ENCODE measurements at regions not wholly inside any gene's neighbourhood (a gene's known extent, or its start where the extent isn't known, plus 50 kb on each side); places are given as distances from the start of the nearest gene placed in this dataset.

GRCh38 chr7:79547132-79547531 is 93.7 kb upstream of the MAGI2 start (continued):
- TF ChIP-seq, protein P1, sequence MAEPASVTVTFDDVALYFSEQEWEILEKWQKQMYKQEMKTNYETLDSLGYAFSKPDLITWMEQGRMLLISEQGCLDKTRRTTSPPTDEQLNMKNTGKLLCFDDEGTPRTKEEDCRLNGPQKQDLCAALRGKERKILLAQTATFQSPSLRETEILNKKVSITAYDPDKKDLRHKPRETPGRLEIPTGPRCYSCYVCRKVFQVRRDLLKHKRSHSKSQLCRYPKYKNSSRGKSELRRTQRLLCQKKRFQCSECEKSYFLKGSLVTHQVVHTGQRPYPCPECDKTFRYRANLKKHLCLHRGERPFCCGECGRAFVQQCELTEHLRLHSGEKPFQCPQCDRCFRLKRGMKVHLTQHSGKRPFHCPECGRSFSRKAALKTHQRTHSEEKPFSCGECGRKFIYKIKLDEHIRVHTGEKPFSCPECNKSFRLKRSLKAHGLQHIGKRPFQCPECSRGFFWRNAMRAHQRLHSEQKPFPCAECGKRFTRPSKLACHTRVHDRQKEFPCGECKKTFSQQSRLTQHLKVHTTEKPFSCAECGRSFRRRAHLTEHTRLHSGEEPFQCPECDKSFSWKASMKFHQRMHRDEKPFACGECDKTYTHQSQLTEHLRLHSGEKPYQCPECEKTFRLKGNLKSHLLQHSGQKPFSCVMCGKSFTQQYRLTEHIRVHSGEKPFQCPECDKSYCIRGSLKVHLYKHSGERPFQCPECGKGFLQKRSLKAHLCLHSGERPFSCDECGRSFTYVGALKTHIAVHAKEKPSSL (CRISPR knock-in tag; conservative IDR thresholded peaks at IDR 0.05): no peak
- TF ChIP-seq SOX15 (CRISPR knock-in tag; IDR thresholded peaks at IDR 0.05): no peak
- no peak for TF ChIP-seq PRDM15 (CRISPR knock-in tag; IDR thresholded peaks at IDR 0.05)
- TF ChIP-seq, protein P2, sequence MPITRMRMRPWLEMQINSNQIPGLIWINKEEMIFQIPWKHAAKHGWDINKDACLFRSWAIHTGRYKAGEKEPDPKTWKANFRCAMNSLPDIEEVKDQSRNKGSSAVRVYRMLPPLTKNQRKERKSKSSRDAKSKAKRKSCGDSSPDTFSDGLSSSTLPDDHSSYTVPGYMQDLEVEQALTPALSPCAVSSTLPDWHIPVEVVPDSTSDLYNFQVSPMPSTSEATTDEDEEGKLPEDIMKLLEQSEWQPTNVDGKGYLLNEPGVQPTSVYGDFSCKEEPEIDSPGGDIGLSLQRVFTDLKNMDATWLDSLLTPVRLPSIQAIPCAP (CRISPR knock-in tag; IDR thresholded peaks at IDR 0.05): no peak
- TF ChIP-seq, protein P3, sequence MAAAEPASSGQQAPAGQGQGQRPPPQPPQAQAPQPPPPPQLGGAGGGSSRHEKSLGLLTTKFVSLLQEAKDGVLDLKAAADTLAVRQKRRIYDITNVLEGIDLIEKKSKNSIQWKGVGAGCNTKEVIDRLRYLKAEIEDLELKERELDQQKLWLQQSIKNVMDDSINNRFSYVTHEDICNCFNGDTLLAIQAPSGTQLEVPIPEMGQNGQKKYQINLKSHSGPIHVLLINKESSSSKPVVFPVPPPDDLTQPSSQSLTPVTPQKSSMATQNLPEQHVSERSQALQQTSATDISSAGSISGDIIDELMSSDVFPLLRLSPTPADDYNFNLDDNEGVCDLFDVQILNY (CRISPR knock-in tag; IDR thresholded peaks at IDR 0.05): no peak
- no peak for TF ChIP-seq FOXK1 (CRISPR knock-in tag; IDR thresholded peaks at IDR 0.05)
- no peak for TF ChIP-seq CDX4 (CRISPR knock-in tag; IDR thresholded peaks at IDR 0.05; ENCODE audit: borderline replicate concordance)
- TF ChIP-seq PREB (CRISPR knock-in tag; IDR thresholded peaks at IDR 0.05; ENCODE audit: borderline replicate concordance): no peak
- no peak for TF ChIP-seq JAZF1 (CRISPR knock-in tag; IDR thresholded peaks at IDR 0.05)
- no peak for TF ChIP-seq JUN (CRISPR knock-in tag; IDR thresholded peaks at IDR 0.05)
- no peak for TF ChIP-seq ZNF671 (CRISPR knock-in tag; IDR thresholded peaks at IDR 0.05)
- no peak for TF ChIP-seq ZNF121 (CRISPR knock-in tag; IDR thresholded peaks at IDR 0.05)

GRCh38 chr7:79540592-79540991 is 87.1 kb upstream of the MAGI2 start:
- ChIA-PET POLR2A (no interaction called here), CTCF (no interaction called here)
- Mint-ChIP-seq H3K27me3 (ENCODE audit: low read depth) (no peaks in the 10 kb centered on the region), H3K9me3 (peaks cover 6% of the 10 kb centered on the region), H3K4me3 (no peak overlapping the region), H3K27ac (no peak overlapping the region), H3K36me3 (no peaks in the 10 kb centered on the region), H3K4me1 (peaks cover 8% of the 10 kb centered on the region)
- TF ChIP-seq PRRX2 (CRISPR knock-in tag; IDR thresholded peaks at IDR 0.05) (no peak), PREB (CRISPR knock-in tag; IDR thresholded peaks at IDR 0.05; ENCODE audit: borderline replicate concordance) (no peak)
- TF ChIP-seq, protein P3 (CRISPR knock-in tag; IDR thresholded peaks at IDR 0.05): no peak
- ATAC-seq: no peak
- DNase-seq (ENCODE audit: low spot score): no peak
